HG03520 (cell line): ENCODE measurements at regions not wholly inside any gene's neighbourhood (a gene's known extent, or its start where the extent isn't known, plus 50 kb on each side); places are given as distances from the start of the nearest gene placed in this dataset.

Experiments used
- ATAC-seq: cut with Tn5 transposase; IDR thresholded peaks from one replicate; pipeline ENCODE4 v1.9.1; 2021; ENCODE audit warnings: mild to moderate bottlenecking, moderate library complexity; ENCODE audit not compliant: unreplicated experiment

DNA sequence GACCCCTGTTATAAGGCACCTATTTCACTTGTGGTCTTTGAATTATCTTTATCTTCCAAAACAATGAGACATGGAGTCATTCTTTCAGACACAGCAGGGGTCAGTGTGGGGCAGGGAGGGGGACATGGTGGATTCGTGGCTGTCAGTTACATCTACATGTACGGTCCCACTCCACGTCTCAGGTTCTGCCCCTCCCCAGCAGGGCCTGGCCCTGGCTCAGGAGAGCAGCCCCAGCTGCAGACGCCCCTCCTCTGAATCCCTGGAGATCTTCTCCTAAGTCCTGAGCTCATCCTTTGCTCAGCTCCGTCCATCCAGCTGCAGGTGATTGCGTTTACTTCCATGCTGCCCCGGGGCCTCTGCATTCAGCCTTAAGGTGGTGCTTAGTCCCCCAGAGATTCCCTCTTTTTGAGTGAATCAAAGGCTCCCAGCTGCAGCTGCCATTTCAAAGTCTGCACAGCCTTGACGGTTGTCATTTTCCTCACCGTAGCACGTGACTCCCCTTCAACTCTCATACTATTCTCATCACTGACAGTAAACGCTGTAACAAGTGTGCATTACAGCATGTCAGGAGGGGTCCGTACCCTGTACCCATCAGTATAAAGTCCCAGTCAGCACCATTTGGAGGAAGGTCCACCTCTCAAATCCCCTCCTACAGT lies 113.4 kb upstream of the TCERG1L start:
- no peak for ATAC-seq

DNA sequence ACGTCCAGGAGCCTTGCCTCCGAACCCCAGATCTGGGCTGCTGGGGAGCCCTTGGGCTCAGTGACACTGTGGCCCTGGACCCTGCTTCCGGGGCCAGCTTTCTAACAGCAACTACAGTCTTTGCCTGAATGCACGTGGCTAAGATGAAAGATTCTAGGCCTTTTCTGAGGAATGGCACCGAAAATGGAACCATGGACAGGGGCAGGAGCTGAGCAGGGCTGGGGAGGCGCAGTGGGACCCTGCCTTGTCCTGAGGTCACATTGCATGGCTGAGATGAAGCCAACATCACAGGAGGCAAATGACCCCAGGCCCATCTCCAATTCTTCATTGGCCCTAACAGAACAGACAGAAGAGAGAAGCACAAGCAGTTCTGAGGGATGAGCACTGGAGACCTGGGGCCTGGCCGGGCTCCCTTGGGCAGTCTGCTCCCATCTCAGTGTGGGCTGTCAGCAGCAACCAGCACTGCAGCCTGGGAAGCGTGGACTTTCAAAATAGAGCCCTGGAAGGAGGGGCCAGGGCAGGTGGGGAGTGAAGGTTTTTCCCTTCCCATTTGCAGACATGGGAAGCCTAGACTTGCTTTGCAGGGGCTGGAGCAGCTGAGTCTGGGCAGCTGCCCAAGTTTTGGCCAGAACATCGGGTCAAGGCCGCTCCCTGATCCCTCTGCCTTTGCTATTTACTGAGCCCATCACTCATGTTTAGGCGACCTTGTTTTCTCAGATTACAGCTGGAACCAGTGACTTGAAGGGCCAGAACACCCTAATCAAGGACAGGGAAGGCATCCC lies 114.4 kb upstream of the TCERG1L start:
- ATAC-seq: no peak

DNA sequence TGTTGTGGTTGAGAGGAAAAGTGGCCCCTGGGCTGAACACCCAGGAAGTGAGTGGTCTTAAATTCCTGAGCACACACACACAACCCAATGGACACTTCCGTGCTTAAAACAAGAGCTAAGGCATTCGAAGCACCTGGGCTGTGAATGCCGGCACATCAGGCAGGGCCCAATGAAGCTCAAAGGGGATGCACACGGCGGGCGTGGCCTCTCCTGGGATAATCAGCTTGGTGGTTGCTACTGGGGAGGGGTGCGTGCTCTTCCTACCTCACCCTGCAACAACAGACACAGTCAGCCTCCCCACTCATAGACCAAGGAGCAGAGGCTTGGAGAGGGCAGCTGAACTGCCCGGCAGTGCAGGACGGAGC lies 115.0 kb upstream of the TCERG1L start:
- ATAC-seq: no peak

DNA sequence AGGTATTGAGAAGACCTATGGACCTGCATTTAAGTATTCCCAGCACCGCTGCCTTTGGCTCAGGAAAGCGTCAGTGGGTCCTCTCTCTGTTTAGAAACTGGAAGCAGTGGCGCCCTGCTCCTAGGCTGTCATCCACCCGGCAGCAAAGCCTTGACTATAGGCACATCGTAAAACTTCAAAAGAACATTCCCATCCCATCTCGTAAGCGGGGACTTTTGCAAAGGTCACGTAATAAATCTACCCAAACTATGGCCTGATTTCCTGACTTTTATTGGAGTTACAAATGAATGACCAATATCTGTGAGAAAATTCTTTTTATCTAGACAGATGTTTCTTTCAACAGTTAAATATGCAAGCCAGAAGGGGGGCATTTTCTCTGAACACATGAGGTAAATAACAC lies 115.8 kb upstream of the TCERG1L start:
- ATAC-seq: no peak

DNA sequence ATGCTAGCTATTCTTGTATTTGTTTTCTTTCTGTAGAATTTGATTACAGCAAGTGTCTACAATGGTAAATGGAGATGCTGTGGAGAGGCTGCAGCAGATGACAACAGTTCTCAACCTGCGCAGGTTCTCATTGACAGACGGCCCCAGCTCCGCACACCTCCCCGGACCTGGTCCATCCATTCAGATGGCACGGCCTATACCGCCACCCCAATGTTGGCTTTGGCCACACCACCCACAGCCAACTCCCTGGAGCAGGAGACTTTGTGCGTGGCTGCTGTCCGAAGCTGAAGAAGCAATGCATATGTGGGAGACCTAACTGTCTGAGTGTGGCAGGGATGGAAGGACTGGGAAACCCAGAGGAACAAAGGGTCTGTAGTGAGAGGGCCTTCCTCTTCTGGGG lies 116.4 kb upstream of the TCERG1L start:
- ATAC-seq: no peak

DNA sequence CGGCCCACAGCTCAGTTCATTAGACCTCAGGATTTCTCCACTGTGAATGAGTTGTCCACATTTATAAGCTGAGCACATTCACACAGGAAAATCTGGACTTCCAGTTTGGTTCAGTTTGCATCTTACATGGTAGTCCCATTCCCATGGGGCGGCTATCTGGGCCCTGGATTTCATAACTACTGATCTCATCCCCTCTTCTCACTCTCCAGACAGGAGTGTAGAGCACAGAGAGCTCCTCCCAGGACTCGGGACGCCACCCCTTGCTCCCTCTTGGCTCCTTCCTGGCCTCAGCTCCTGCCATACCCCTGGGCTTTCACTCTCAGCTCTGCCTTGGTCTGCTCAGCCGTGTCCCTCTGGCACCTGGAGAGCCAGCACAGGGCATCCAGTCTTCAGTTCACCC lies 117.6 kb upstream of the TCERG1L start:
- ATAC-seq: no peak

DNA sequence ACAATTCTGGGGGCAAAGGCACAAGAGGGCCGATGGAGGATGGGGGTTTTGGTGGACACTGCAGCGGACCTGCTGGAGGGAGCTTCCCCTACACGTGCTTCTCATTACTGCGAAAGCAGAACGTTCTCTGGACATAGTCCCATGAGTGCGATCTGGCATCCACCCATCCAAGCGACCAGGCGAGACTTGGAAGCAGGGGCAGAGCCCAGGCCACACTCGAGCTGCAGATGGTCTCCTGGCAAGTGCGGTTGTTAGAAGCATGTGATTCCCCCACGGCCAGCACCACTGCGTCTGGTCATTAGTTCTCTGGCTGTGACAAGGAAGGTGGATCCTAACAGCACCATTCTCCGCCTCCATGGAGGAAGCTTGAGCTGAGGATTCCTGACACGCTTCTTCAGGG lies 118.4 kb upstream of the TCERG1L start:
- no peak for ATAC-seq

DNA sequence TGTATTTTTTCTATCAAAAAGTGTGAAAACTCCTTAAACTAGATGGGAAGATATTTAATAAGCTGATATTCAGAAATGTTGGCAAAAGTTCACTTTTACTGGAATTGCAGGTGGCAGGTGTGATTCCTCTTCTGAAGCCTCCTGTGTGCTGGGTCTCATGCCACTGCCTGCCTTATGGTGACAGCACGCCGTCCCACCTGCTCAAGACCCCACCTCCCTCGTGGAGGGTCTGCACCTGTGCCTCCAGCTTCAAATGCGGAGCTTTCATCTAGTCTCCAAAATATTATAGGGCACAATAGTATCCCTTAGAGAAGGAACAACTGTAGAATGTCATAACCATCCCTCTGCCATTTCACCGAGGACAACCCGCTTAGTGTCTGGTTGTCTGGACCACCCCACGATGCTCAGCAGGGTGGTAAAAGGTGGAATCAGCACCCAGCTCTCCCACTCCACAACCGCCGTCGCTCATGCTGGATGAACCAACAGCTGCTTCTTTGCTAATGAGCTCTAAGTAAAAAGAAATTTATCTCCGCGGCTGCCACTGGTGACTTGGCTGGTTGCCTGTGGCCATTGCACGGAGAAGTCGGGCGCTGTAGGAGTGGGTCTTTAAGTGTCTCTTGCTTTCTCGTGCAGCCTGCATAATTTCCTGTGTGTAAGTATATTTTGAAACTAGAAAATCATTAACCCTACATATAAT lies 119.3 kb upstream of the TCERG1L start:
- ATAC-seq: no peak

DNA sequence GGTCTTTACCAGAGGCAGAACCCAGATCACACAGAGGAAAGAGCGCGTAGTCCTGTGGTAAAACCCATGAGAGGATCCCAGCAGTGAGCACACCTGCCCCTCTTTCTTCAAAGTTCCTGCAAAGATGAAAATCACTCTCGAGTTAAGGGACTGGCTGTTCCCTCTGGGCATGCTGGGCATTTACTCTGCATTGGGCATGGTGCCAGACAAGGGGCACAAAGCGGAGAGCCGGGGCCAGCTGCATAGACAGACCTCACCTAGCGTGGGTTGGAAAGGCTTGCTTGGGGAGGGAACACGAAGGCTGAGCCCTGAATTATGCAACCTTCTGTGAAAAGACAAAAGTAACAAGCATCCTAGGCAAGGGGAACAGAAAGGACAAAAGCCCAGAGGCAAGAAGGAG lies 120.0 kb upstream of the TCERG1L start:
- ATAC-seq: no peak

DNA sequence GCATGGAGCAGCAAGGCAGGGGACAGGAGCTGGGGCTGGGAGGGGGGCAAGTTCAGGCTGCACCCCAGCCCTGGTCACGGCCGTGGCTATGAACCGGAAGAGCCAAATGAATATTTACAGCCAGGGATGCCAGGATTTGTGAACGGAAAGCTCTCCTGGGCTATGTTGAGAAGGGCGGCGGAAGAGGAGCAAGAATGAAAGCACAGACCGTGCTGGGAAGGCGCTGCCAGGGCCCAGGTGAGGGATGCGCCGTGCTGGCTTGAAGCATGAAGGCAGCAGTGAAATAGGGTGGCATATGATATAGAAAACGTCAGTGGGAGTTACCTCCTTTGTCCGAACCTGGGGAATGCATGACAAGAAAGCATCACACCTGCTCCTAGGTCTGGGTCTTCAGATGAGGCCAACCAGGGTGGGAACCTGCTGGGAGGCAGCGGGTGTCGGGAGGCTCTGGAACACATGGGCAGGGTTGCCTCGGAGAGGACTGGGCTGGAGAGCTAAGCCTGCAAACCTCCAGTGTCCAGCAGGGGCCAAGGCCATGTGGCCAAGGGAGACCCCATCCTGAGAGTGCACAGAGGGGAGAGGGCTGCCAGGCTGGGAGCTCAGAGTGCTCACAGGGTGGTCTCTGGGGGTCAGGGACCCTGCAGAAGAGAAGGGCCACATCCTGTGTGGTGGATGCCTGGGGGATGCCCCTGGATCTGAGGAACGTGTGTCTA lies 120.6 kb upstream of the TCERG1L start:
- no peak for ATAC-seq

DNA sequence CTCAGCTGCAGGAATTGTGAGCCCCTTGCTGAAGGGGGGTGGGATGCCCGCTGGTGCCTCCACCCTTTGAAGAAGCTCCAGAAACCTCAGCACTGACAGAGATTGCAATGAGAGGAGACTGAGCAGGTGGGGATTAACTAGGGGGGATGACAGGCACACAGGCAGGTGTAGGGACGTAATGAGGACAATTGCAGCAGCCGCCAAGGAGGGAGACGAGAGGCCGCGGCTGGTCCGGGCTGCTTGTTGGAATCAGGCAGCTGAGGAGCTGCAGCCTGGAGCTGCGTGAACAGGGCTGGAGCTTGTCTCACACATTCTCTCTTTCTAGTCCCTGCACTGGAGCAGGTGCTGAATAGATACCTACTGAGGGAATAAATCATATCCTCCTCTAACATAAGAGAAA lies 122.0 kb upstream of the TCERG1L start:
- ATAC-seq: no peak

DNA sequence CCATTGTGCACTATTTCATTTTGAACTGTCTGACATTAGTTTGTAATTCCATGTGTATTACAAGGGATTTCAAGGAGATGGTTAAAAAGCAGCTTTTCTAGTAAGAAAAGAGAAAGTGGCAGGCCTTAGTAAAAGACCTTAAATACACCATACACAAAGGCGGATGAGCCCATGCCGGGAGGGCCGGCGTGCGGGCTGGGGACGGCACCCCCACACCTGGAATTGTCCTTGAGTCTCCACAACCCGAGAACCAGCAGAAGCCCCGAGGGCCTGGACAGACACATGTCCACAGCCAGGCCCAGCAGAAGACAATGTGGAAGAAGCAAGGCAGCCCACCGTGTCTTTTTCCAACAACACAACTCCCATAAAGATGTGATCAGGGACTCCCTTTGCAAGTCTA lies 123.7 kb upstream of the TCERG1L start:
- ATAC-seq: no peak

DNA sequence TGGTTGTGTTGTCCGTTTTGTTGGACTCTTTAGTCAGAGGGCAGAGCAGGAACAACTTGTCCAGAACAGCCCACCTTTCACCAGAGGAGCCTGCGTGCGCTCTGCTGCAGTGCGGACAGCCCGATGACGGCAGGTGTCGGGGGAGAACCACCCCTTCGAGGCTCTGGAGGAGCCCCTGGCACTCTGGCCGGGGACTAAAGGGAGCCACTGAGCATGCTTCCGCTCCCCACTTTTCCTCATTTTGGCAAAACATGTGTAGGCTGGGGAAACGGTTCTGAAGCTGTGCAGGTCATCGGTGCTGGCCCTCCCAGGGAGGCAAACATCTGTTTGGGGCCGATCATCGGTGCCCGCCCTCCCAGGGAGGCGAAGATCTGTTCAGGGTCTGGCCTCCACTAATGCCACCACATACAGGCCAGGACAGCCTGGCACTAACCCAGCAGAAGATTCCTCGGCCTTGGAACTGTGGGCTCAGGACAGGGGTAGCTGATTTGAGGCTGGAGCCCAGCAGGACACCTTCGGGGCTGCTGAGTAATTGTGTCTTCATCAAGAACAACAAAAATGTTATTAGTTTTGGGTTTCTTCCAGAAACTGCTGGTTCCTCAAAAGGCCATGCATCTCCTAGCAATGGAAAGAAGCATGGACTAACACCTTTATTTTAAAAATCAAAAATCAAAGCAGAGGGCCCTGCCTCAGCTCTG lies 124.4 kb upstream of the TCERG1L start:
- no peak for ATAC-seq

DNA sequence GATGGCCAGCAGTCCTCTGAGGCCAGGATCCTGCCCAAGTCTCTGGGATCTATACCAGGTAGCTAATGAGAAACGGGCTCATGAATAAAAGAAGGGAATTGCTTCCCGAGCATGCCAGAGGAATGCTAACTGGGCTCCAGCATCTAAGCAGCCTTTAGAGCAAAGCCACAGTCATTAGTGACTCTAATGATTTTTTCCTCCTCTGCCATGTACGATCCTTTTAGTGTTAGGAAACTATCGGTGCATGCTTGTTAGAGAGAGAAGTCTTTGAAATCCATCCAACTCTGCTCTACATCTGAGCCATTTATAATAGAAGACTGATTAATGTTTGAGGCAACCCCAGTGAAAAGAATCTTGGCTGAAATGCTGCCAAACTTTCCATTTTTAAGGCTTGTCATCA lies 124.9 kb upstream of the TCERG1L start:
- ATAC-seq: no peak

DNA sequence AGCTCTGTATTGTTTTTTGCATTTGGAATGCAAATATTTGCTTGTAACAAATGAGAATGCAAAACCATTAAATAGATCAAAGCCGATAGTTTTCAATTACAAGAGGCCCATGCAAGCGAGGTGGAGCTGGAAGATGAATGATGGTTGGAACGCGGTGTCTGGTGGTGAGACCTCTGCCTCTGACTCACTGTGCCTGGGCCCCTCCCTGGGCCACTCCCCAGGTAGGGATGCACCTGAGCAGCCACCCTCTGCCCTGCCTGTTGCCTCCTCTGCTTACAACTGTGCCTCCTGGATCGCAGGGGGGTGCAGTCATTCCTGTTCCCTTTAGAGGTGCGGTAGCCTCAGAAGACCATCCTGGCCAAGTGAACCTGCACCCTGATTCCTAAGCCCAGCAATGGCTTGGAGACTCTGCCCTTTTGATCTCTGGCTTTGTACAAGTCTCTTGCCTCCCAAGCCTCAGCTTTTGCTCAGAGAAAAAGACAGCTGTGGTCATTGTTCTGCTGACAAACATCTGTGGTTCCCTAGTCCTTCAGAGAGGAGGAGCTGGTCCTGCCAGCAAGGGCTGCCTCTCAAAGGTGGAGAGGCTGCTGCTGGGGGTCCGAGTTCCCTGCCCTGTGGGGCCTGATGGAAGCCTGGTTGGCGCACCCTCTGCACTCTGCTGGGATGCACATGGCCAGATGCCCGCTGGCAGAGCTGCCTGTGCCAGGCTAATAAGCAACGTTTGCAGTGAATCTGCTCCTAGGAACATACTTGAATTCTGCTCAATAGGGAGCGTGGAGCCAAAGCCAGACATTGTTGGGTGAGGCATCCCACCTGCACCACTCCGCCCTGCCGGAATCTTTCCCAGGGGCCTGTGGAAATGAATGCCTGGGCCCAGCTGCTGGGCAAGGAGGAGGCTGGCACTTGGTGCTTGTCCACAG lies 126.3 kb upstream of the TCERG1L start:
- no peak for ATAC-seq

DNA sequence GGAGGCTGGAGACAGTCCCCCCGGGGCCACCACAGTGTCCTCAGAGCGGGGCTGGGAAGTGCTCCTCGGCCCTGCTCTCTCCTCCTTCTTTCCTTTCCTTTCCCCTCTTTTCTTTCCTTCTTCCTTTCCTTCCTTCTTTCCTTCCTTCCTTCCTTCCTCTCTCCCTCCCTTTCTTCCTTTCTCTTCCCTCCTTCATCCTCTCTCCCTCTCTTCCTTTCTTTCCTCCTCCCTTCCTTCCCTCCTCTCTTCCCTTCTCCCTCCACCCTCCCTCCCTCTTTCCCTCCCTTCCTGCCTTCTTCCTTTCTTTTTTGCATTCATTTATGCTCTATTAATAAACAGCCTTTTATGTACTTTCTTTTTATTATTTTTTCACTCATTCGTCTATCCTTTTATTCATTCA lies 127.1 kb upstream of the TCERG1L start:
- no peak for ATAC-seq

DNA sequence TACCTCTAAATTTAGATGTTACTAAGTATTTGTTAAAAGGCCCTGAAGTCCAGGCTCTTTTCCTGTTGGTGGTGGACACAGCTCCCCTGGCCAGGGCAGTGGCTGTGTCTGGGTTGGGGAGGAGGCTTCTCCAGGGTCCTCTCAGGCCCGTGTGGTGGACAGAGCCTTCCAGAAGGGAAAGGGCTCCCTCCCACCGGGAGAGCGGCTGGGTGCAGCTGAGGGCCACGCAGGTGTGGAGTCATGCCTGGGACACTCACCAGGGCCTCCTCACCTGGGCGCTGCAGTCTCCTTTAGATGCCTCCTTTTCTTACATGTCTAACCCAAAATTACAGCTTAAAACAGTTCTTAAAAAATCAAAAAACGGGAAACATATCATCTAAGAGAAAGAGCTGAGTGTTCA lies 128.2 kb upstream of the TCERG1L start:
- ATAC-seq: no peak

DNA sequence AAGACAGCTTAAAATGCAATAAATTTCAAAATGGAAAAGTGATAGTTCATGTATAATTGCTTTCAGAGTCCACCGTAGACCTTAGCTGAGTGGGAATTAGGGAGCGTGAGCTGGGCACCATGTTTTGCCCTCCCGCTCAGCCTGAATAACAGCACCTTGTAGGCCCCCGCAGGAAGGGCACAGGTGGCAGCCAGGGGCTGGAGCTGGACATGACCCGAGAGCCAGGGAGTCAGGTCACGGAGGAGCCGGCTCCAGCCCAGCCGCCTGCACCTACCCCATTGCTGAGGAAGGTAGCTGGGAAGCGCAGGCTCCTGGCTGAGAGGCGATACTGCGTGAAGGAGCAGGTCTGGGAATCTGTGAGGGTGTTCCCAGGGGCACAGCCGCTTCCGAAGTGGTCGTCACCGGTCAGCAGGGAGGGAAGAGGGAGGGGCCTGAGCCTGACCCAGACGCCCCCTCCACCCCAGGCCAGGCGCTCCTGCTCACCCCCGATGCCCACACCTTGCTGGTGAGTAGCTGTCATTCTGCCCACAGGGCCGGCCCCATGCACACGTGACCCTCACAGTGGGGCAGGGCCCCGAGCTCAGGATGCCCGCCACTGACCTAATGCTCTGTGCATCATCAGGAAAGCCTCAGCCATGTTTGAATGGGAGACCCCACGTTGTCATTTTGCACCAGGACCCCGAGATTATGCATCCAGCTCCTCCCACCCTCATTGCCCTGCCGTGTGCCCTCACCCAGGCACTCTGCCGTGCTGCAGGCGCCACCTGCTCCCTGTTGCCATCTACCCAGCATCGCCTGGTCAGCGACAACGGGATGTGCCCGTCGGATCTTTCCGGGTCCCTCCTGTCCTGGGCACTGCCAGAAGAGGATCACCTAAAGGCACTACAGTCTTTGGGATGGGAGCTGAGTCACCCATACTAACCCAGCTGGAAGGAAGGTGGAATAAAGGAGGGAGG lies 129.2 kb upstream of the TCERG1L start:
- no peak for ATAC-seq

DNA sequence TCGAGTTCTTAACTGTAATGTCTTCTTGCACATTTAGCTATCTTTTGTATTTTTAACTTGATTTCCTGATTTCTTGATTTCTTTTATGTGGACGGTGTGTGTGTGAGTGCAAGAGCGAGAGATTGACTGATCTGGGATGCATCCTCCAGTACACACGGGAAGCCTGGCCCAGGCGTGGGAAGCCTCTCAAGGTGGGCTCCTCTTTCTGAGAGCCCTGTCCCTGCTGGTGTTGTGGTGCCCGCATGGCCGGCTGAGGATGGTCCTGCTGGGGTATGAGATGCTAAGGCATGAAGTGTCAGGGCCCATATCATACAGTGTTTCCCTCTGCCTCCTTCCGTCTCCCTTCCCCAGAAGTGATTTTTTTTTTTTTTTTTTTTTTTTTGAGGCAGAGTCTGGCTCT lies 130.8 kb upstream of the TCERG1L start:
- no peak for ATAC-seq
